ENCODE measurements at regions not wholly inside any gene's neighbourhood (a gene's known extent, or its start where the extent isn't known, plus 50 kb on each side); places are given as distances from the start of the nearest gene placed in this dataset.

GRCh38 chr1:232221802-232222499, 408.0 kb downstream of the SIPA1L2 start:
- no peak for DNase-seq (ENCODE audit: low spot score)
- no peak overlapping the region for H3K27ac ChIP-seq
- TF ChIP-seq CTCF (IDR thresholded peaks at IDR 0.05), result no peak
- no peak overlapping the region for H3K4me3 ChIP-seq

GRCh38 chr1:232218955-232219865, 410.7 kb downstream of the SIPA1L2 start:
- Histone ChIP-seq H3K27ac (no peak overlapping the region), H3K4me3 (no peak overlapping the region)
- DNase-seq (ENCODE audit: low spot score), result no peak
- no peak for TF ChIP-seq CTCF (IDR thresholded peaks at IDR 0.05)

GRCh38 chr1:232213928-232214327, 416.0 kb downstream of the SIPA1L2 start:
- Histone ChIP-seq H3K4me3 (no peak overlapping the region), H3K27ac (no peak overlapping the region)
- peak; percentile 3 for DNase-seq (ENCODE audit: low spot score)
- no peak for TF ChIP-seq CTCF (IDR thresholded peaks at IDR 0.05)

GRCh38 chr1:232212253-232212652, 417.7 kb downstream of the SIPA1L2 start:
- H3K4me3 ChIP-seq, result no peak overlapping the region
- DNase-seq (ENCODE audit: low spot score), result no peak
- no peak for TF ChIP-seq CTCF (IDR thresholded peaks at IDR 0.05)
- H3K27ac ChIP-seq, result no peak overlapping the region

GRCh38 chr1:232211149-232211548, 418.8 kb downstream of the SIPA1L2 start:
- no peak overlapping the region for H3K27ac ChIP-seq
- no peak for TF ChIP-seq CTCF (IDR thresholded peaks at IDR 0.05)
- H3K4me3 ChIP-seq, result no peak overlapping the region
- peak; percentile 14 for DNase-seq (ENCODE audit: low spot score)

GRCh38 chr1:232209357-232209756, 420.6 kb downstream of the SIPA1L2 start:
- H3K4me3 ChIP-seq, result no peak overlapping the region
- no peak overlapping the region for H3K27ac ChIP-seq
- TF ChIP-seq CTCF (IDR thresholded peaks at IDR 0.05), result no peak
- DNase-seq (ENCODE audit: low spot score), result no peak
